ENCODE measurements at regions not wholly inside any gene's neighbourhood (a gene's known extent, or its start where the extent isn't known, plus 50 kb on each side); places are given as distances from the start of the nearest gene placed in this dataset.

DNA sequence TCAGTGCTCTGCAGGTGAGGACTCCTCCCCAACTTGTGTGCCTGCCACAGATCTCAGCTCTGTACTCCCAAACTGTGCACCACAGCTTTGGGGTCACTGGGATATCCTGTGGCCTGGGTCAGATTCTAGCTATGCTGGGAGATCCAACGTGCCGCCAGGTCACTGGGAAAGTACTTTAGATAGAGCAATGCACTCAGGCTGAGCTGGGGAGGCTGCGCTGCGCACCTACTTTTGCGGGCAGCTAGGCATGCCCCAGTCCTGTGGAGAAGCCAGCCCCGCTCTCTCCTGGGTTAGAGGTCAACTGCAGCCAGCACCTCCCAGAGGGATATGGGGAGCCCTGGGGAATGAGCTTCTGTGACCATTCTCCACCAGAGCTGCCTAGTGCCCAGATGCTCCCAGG is 552.1 kb upstream of the CDH9 start:
- TF ChIP-seq, protein P1, sequence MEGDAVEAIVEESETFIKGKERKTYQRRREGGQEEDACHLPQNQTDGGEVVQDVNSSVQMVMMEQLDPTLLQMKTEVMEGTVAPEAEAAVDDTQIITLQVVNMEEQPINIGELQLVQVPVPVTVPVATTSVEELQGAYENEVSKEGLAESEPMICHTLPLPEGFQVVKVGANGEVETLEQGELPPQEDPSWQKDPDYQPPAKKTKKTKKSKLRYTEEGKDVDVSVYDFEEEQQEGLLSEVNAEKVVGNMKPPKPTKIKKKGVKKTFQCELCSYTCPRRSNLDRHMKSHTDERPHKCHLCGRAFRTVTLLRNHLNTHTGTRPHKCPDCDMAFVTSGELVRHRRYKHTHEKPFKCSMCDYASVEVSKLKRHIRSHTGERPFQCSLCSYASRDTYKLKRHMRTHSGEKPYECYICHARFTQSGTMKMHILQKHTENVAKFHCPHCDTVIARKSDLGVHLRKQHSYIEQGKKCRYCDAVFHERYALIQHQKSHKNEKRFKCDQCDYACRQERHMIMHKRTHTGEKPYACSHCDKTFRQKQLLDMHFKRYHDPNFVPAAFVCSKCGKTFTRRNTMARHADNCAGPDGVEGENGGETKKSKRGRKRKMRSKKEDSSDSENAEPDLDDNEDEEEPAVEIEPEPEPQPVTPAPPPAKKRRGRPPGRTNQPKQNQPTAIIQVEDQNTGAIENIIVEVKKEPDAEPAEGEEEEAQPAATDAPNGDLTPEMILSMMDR (IDR thresholded peaks at IDR 0.05), result no peak
- peak; percentile 28 for DNase-seq
- intact Hi-C loops (cut with DNase I), result no loop called here
- no peaks in the 10 kb centered on the region for H3K9me3 ChIP-seq
- no peaks in the 10 kb centered on the region for H3K36me3 ChIP-seq
- H3K27ac ChIP-seq, result no peak overlapping the region
- H3K4me1 ChIP-seq, result no peaks in the 10 kb centered on the region
- no peak overlapping the region for H3K4me3 ChIP-seq
- ATAC-seq, result peak; percentile 14 to 38
- no peaks in the 10 kb centered on the region for H3K27me3 ChIP-seq (ENCODE audit: low read depth)

DNA sequence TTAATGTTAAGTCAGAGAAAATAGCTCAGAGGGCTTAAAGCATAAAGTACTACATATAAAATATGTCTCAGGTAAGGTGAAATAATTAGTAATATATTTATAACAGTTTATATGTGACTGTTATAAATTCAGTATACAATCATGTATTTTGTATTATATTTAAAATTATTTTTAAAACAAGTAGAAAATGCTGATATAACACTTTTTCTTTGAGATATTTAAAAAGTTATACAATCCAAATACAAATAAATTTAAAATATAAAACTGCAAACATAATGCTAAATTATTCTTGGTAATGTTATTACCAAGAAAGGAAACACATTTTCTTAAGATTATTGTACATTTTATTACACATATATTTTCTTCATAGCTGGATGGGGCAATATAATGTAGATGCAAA is 539.9 kb upstream of the CDH9 start:
- no peak overlapping the region for H3K27ac ChIP-seq
- ATAC-seq (no peak), DNase-seq (no peak)
- H3K9me3 ChIP-seq, result no peaks in the 10 kb centered on the region
- intact Hi-C loops (cut with DNase I), result no loop called here
- H3K4me3 ChIP-seq, result no peak overlapping the region
- no peaks in the 10 kb centered on the region for H3K27me3 ChIP-seq (ENCODE audit: low read depth)
- no peaks in the 10 kb centered on the region for H3K36me3 ChIP-seq
- TF ChIP-seq, protein P1 (IDR thresholded peaks at IDR 0.05), result no peak
- H3K4me1 ChIP-seq, result no peaks in the 10 kb centered on the region

DNA sequence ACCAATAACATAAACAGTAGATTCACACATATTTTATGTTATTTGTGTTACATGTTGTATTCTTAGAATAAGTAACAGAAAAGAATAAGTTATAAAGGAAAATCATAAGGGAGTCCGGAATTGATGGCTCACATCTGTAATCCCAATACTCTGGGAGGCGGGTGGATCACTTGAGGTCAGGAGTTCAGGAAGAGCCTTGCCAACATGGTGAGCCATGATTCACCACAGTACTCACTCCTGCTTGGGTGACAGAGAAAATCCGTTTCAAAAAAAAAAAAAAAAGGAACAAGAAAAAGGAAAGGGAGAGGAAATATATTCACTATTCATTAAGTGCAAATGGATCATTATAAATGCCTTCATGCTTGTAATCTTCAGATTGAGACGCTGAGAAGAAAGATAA is 533.3 kb upstream of the CDH9 start:
- TF ChIP-seq, protein P1 (IDR thresholded peaks at IDR 0.05), result no peak
- H3K9me3 ChIP-seq, result no peaks in the 10 kb centered on the region
- ATAC-seq, result no peak

DNA sequence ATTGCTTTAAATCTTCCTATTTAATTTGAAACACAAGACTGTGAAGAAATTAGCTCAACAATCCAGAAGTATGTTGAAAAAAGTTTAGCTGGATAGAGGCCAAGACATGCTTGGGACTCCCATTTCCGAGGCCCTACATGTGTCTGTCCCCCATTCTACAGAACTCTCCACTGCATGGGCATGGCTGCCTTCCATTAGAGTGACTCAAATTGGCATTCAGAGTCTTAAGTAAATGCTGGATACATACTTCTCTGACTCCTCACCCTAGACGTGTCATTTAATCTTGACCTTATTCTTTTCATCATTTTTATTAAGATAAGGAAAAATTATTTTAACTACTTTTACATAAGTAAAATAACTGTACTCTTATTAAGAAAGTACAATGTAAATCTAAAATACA is 530.4 kb upstream of the CDH9 start:
- intact Hi-C loops (cut with DNase I), result no loop called here

More for the DNA sequence above, 533.3 kb upstream of the CDH9 start:
- no peak for DNase-seq
- no peak overlapping the region for H3K4me3 ChIP-seq
- H3K27ac ChIP-seq, result no peak overlapping the region
- intact Hi-C loops (cut with DNase I), result no loop called here
- H3K27me3 ChIP-seq (ENCODE audit: low read depth), result no peaks in the 10 kb centered on the region
- H3K4me1 ChIP-seq, result no peaks in the 10 kb centered on the region
- H3K36me3 ChIP-seq, result no peaks in the 10 kb centered on the region

DNA sequence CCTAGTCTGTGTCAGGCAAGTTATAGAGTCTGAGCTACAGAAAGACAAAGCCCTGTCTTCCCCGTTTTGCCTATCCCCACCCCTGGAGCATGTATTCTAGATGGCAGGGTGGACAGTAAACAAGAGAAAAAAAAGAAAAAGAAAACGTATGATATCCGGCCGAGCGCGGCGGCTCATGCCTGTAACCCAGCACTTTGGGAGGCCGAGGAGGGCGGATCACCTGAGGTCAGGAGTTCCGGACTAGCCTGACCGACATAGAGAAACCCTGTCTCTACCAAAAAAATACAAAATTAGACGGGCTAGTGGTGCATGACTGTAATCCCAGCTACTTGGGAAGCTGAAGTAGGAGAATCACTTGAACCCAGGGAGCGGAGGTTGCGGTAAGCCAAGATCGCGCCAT is 523.0 kb upstream of the CDH9 start:
- intact Hi-C loops (cut with DNase I), result no loop called here
- DNase-seq, result no peak

More for the DNA sequence above, 530.4 kb upstream of the CDH9 start:
- Histone ChIP-seq H3K27me3 (ENCODE audit: low read depth) (no peaks in the 10 kb centered on the region), H3K36me3 (no peaks in the 10 kb centered on the region), H3K27ac (no peak overlapping the region), H3K4me3 (no peak overlapping the region), H3K9me3 (no peaks in the 10 kb centered on the region), H3K4me1 (no peaks in the 10 kb centered on the region)
- no peak for DNase-seq
- TF ChIP-seq, protein P1 (IDR thresholded peaks at IDR 0.05), result no peak
- ATAC-seq, result no peak

More for the DNA sequence above, 523.0 kb upstream of the CDH9 start:
- Histone ChIP-seq H3K36me3 (no peaks in the 10 kb centered on the region), H3K4me3 (no peak overlapping the region), H3K9me3 (no peaks in the 10 kb centered on the region), H3K4me1 (no peaks in the 10 kb centered on the region), H3K27ac (no peak overlapping the region), H3K27me3 (ENCODE audit: low read depth) (no peaks in the 10 kb centered on the region)
- TF ChIP-seq, protein P1 (IDR thresholded peaks at IDR 0.05), result no peak
- ATAC-seq, result no peak
